ENCODE measurements at regions not wholly inside any gene's neighbourhood (a gene's known extent, or its start where the extent isn't known, plus 50 kb on each side); places are given as distances from the start of the nearest gene placed in this dataset.

- ATAC-seq (ENCODE audit: low read depth): no peak
- no peak overlapping the region for H3K27ac ChIP-seq (ENCODE audit: poor library complexity, severe bottlenecking)
- H3K9me3 ChIP-seq (ENCODE audit: severe bottlenecking): no peaks in the 10 kb centered on the region
Observed at GRCh38 chr12:46671102-46671501, 154.7 kb downstream of the SLC38A4 start.

GRCh38 chr12:46670636-46671035, 155.2 kb downstream of the SLC38A4 start:
- no peak for ATAC-seq (ENCODE audit: low read depth)

More at GRCh38 chr12:46671102-46671501, 154.7 kb downstream of the SLC38A4 start:
- Histone ChIP-seq H3K27me3 (ENCODE audit: insufficient read depth, poor library complexity, severe bottlenecking) (no peaks in the 10 kb centered on the region), H3K4me3 (ENCODE audit: severe bottlenecking) (no peak overlapping the region), H3K36me3 (ENCODE audit: low read depth) (no peaks in the 10 kb centered on the region), H3K4me1 (ENCODE audit: insufficient read depth, poor library complexity, severe bottlenecking) (peaks cover 47% of the 10 kb centered on the region)
- DNase-seq (ENCODE audit: low spot score): no peak
- TF ChIP-seq, protein P1, sequence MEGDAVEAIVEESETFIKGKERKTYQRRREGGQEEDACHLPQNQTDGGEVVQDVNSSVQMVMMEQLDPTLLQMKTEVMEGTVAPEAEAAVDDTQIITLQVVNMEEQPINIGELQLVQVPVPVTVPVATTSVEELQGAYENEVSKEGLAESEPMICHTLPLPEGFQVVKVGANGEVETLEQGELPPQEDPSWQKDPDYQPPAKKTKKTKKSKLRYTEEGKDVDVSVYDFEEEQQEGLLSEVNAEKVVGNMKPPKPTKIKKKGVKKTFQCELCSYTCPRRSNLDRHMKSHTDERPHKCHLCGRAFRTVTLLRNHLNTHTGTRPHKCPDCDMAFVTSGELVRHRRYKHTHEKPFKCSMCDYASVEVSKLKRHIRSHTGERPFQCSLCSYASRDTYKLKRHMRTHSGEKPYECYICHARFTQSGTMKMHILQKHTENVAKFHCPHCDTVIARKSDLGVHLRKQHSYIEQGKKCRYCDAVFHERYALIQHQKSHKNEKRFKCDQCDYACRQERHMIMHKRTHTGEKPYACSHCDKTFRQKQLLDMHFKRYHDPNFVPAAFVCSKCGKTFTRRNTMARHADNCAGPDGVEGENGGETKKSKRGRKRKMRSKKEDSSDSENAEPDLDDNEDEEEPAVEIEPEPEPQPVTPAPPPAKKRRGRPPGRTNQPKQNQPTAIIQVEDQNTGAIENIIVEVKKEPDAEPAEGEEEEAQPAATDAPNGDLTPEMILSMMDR (IDR thresholded peaks at IDR 0.05; ENCODE audit: poor library complexity, severe bottlenecking): no peak

DNA sequence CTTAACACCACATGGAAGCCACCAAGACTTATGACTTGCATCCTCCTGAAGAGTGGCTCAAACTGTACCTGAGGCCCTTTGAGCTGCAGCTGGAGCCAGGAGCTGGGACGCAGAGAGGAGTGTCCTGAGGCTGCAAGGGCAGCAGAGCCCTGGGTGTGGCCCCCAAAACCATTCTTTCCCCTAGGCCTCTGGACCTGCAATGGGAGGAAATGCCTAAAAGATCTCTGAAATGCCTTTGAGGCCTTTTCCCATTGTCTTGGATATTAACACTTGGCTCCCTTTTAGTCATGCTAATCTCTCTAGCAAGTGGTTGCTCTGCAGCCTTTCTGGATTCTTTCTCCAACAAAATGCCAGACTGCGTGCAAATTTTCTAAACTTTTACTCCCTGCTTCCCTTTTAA, 156.1 kb downstream of the SLC38A4 start:
- H3K27ac ChIP-seq (ENCODE audit: poor library complexity, severe bottlenecking): no peak overlapping the region
- TF ChIP-seq, protein P1 (IDR thresholded peaks at IDR 0.05; ENCODE audit: poor library complexity, severe bottlenecking): no peak
- no peak for DNase-seq (ENCODE audit: low spot score)
- no peaks in the 10 kb centered on the region for H3K36me3 ChIP-seq (ENCODE audit: low read depth)
- H3K9me3 ChIP-seq (ENCODE audit: severe bottlenecking): no peaks in the 10 kb centered on the region
- H3K27me3 ChIP-seq (ENCODE audit: insufficient read depth, poor library complexity, severe bottlenecking): no peaks in the 10 kb centered on the region
- no peak for ATAC-seq (ENCODE audit: low read depth)
- peaks cover 44% of the 10 kb centered on the region for H3K4me1 ChIP-seq (ENCODE audit: insufficient read depth, poor library complexity, severe bottlenecking)
- H3K4me3 ChIP-seq (ENCODE audit: severe bottlenecking): no peak overlapping the region

More at GRCh38 chr12:46670636-46671035, 155.2 kb downstream of the SLC38A4 start:
- H3K27ac ChIP-seq (ENCODE audit: poor library complexity, severe bottlenecking): no peak overlapping the region
- peaks cover 47% of the 10 kb centered on the region for H3K4me1 ChIP-seq (ENCODE audit: insufficient read depth, poor library complexity, severe bottlenecking)
- no peaks in the 10 kb centered on the region for H3K9me3 ChIP-seq (ENCODE audit: severe bottlenecking)
- DNase-seq (ENCODE audit: low spot score): no peak
- TF ChIP-seq, protein P1 (IDR thresholded peaks at IDR 0.05; ENCODE audit: poor library complexity, severe bottlenecking): no peak
- no peaks in the 10 kb centered on the region for H3K27me3 ChIP-seq (ENCODE audit: insufficient read depth, poor library complexity, severe bottlenecking)
- H3K4me3 ChIP-seq (ENCODE audit: severe bottlenecking): no peak overlapping the region
- H3K36me3 ChIP-seq (ENCODE audit: low read depth): no peaks in the 10 kb centered on the region

DNA sequence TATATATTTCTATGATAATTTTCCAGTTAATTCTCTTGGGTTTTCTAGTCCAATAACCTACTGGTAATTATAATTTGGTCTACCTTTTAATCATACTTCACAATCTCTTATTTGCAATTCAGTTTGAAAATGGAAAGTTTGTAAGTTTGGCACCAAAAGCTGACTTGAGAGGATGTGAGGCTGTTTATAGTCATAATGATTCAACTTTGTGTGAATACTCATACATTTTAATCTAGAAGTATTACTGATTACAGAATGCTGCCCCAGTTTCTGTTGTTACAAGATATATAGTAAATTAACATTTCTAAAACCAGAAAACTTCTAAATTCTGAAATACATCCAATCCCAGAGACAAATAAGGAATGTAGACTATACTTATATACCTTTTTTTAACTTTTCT, 158.2 kb downstream of the SLC38A4 start:
- Histone ChIP-seq H3K27me3 (ENCODE audit: insufficient read depth, poor library complexity, severe bottlenecking) (no peaks in the 10 kb centered on the region), H3K4me1 (ENCODE audit: insufficient read depth, poor library complexity, severe bottlenecking) (peaks cover 51% of the 10 kb centered on the region), H3K27ac (ENCODE audit: poor library complexity, severe bottlenecking) (peak overlapping the region; percentile 93), H3K36me3 (ENCODE audit: low read depth) (no peaks in the 10 kb centered on the region), H3K9me3 (ENCODE audit: severe bottlenecking) (no peaks in the 10 kb centered on the region), H3K4me3 (ENCODE audit: severe bottlenecking) (no peak overlapping the region)
- no peak for ATAC-seq (ENCODE audit: low read depth)
- DNase-seq (ENCODE audit: low spot score): no peak
- TF ChIP-seq, protein P1 (IDR thresholded peaks at IDR 0.05; ENCODE audit: poor library complexity, severe bottlenecking): no peak

- peak; percentile 92 for ATAC-seq (ENCODE audit: low read depth)
- H3K36me3 ChIP-seq (ENCODE audit: low read depth): no peaks in the 10 kb centered on the region
- H3K4me1 ChIP-seq (ENCODE audit: insufficient read depth, poor library complexity, severe bottlenecking): peaks cover 72% of the 10 kb centered on the region
- H3K9me3 ChIP-seq (ENCODE audit: severe bottlenecking): no peaks in the 10 kb centered on the region
- no peak for DNase-seq (ENCODE audit: low spot score)
- TF ChIP-seq, protein P1 (IDR thresholded peaks at IDR 0.05; ENCODE audit: poor library complexity, severe bottlenecking): no peak
- peak overlapping the region; percentile 93 for H3K27ac ChIP-seq (ENCODE audit: poor library complexity, severe bottlenecking)
- H3K27me3 ChIP-seq (ENCODE audit: insufficient read depth, poor library complexity, severe bottlenecking): no peaks in the 10 kb centered on the region
- no peak overlapping the region for H3K4me3 ChIP-seq (ENCODE audit: severe bottlenecking)
Observed at GRCh38 chr12:46664761-46665287, 161.0 kb downstream of the SLC38A4 start.

All from RWPE2 (cell line).